Fibroblast of pulmonary artery (primary cell): ENCODE measurements at regions not wholly inside any gene's neighbourhood (a gene's known extent, or its start where the extent isn't known, plus 50 kb on each side); places are given as distances from the start of the nearest gene placed in this dataset.

Experiments used
- DNase-seq: peaks from one replicate; pipeline ENCODE4 v3.0.0-alpha.2; 2010; ENCODE audit warnings: low read depth
- H3K4me3 ChIP-seq: replicated peaks from 2 replicates; pipeline ENCODE4 v1.5.1; 2011; ENCODE audit warnings: low read depth, mild to moderate bottlenecking, control low read depth, low read length, moderate library complexity
- CTCF ChIP-seq: IDR thresholded peaks from 2 replicates; pipeline ENCODE4 v1.5.1; 2011; ENCODE audit warnings: mild to moderate bottlenecking, control low read depth, low read length, inconsistent platforms; ENCODE audit errors: missing control alignments

GRCh38 chr3:84820126-84820525 lies 138.7 kb upstream of the CADM2 start:
- no peak for DNase-seq
- H3K4me3 ChIP-seq, result no peak overlapping the region
- no peak for TF ChIP-seq CTCF

DNA sequence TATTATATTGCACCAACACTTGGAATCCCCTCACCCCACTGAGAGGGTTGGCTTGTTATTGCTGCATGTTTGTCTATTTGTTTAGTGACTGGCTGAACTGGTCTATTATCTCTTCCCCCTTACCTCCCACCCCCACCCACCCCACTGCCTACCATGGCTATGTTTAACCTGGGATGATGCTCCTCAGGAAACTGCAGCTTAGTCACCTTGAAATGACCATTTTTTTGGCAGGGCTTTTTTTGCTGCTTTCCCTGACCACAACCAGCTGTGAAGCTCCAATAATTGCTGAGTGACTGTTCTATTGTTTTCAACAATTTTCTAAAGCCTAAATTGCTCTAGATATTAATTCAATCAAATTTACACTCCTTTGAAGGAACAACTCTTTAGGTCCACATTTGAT lies 137.9 kb upstream of the CADM2 start:
- TF ChIP-seq CTCF, result no peak
- no peak for DNase-seq
- no peak overlapping the region for H3K4me3 ChIP-seq

- no peak overlapping the region for H3K4me3 ChIP-seq
- DNase-seq, result no peak
- no peak for TF ChIP-seq CTCF
Measured at GRCh38 chr3:84825817-84826216, 133.0 kb upstream of the CADM2 start.

- no peak for DNase-seq
- TF ChIP-seq CTCF, result no peak
- H3K4me3 ChIP-seq, result no peak overlapping the region
Measured at GRCh38 chr3:84830476-84830875, 128.3 kb upstream of the CADM2 start.

GRCh38 chr3:84835366-84835765 lies 123.4 kb upstream of the CADM2 start:
- no peak for DNase-seq
- H3K4me3 ChIP-seq, result no peak overlapping the region
- no peak for TF ChIP-seq CTCF

DNA sequence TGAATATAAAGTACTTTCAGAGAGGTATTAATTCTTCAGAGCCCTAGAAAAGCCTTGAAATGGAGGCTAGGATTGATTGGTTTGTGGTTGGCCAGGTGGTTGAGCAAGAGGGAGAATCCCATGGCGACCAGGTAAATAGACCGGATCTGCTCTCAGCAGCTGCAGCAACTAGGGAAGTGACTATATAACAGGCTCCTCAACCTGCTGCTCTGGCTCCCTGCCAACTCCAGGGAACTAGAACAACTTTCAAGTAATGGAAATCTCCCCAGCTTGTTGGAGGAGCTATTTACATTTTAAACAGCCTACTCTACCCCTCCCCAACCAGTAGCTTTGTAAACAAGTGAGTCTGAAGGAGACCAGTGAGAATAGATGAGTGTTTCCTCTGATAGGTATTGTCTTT lies 121.8 kb upstream of the CADM2 start:
- TF ChIP-seq CTCF, result no peak
- no peak overlapping the region for H3K4me3 ChIP-seq
- no peak for DNase-seq

- no peak for TF ChIP-seq CTCF
- DNase-seq, result no peak
- H3K4me3 ChIP-seq, result no peak overlapping the region
Measured at GRCh38 chr3:84877092-84877491, 81.7 kb upstream of the CADM2 start.
